Chondrocyte (in vitro differentiated cells): ENCODE measurements at regions not wholly inside any gene's neighbourhood (a gene's known extent, or its start where the extent isn't known, plus 50 kb on each side); places are given as distances from the start of the nearest gene placed in this dataset.

Experiments
- DNase-seq: peaks from one replicate; pipeline ENCODE4 v3.0.0; 2021; ENCODE audit warnings: mixed read lengths, low spot score
- H3K27ac Mint-ChIP-seq: one replicate; pipeline ENCODE4 v1.8.0; 2021; ENCODE audit warnings: mild to moderate bottlenecking, moderate library complexity, mixed read lengths; ENCODE audit not compliant: unreplicated experiment
- H3K27me3 Mint-ChIP-seq: 2 replicates; pipeline ENCODE4 v1.8.0; 2021; ENCODE audit warnings: low read depth, mixed read lengths
- H3K36me3 Mint-ChIP-seq: 2 replicates; pipeline ENCODE4 v1.8.0; 2021; ENCODE audit warnings: low read depth, mixed read lengths
- H3K4me1 Mint-ChIP-seq: 2 replicates; pipeline ENCODE4 v1.8.0; 2021; ENCODE audit warnings: low read depth, mild to moderate bottlenecking, mixed read lengths
- H3K4me3 Mint-ChIP-seq: one replicate; pipeline ENCODE4 v1.8.0; 2021; ENCODE audit warnings: mild to moderate bottlenecking, moderate library complexity, mixed read lengths; ENCODE audit not compliant: unreplicated experiment
- H3K9me3 Mint-ChIP-seq: 2 replicates; pipeline ENCODE4 v1.8.0; 2021; ENCODE audit warnings: low read depth, mixed read lengths
- CTCF ChIP-seq: fragments of 200-600 bp; sonication (generic); IDR thresholded peaks from 2 replicates; pipeline ENCODE4 v1.5.0; 2021; ENCODE audit warnings: antibody characterized with exemption, mild to moderate bottlenecking, moderate library complexity

- Mint-ChIP-seq H3K9me3 (peaks cover 4% of the 10 kb centered on the region), H3K27me3 (no peaks in the 10 kb centered on the region), H3K27ac (no peak overlapping the region), H3K4me1 (peaks cover 5% of the 10 kb centered on the region), H3K36me3 (no peaks in the 10 kb centered on the region), H3K4me3 (no peak overlapping the region)
- no peak for TF ChIP-seq CTCF
- no peak for DNase-seq
Measured at GRCh38 chr7:84790882-84791281, 396.0 kb downstream of the SEMA3D start.

- no peaks in the 10 kb centered on the region for H3K36me3 Mint-ChIP-seq
- H3K9me3 Mint-ChIP-seq = no peaks in the 10 kb centered on the region
- no peaks in the 10 kb centered on the region for H3K27me3 Mint-ChIP-seq
- H3K27ac Mint-ChIP-seq = no peak overlapping the region
- H3K4me3 Mint-ChIP-seq = no peak overlapping the region
- no peak for TF ChIP-seq CTCF
- peaks cover 12% of the 10 kb centered on the region for H3K4me1 Mint-ChIP-seq
- DNase-seq = no peak
Measured at GRCh38 chr7:84786073-84786472, 400.8 kb downstream of the SEMA3D start.

- Mint-ChIP-seq H3K27ac (no peak overlapping the region), H3K4me1 (peaks cover 6% of the 10 kb centered on the region), H3K9me3 (no peaks in the 10 kb centered on the region), H3K4me3 (no peak overlapping the region), H3K36me3 (no peaks in the 10 kb centered on the region), H3K27me3 (no peaks in the 10 kb centered on the region)
- no peak for TF ChIP-seq CTCF
- no peak for DNase-seq
Measured at GRCh38 chr7:84784450-84784849, 402.4 kb downstream of the SEMA3D start.

- H3K27me3 Mint-ChIP-seq = no peaks in the 10 kb centered on the region
- H3K36me3 Mint-ChIP-seq = no peaks in the 10 kb centered on the region
- no peak for TF ChIP-seq CTCF
- DNase-seq = no peak
- no peaks in the 10 kb centered on the region for H3K9me3 Mint-ChIP-seq
- H3K4me1 Mint-ChIP-seq = peaks cover 6% of the 10 kb centered on the region
- H3K27ac Mint-ChIP-seq = no peak overlapping the region
- no peak overlapping the region for H3K4me3 Mint-ChIP-seq
Measured at GRCh38 chr7:84783141-84783778, 403.6 kb downstream of the SEMA3D start.

DNA sequence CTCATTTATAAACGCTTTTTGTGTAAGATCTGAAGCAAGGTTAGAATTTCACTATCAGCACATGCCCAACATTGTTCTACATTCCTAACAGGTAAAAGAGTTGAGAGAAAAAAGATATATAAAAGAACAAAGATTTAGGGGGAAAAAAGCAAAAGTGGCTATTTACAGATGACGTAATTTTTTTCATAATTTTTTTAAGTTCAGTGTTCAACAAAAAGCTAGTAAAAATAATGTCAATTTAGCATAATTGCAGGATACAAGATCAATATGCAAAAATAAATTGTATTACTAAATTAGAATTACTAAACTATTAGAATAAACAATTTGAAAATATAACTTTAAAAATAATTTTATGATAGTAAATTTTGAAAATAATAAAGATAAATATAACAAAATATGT lies 405.0 kb downstream of the SEMA3D start:
- Mint-ChIP-seq H3K36me3 (no peaks in the 10 kb centered on the region), H3K4me3 (no peak overlapping the region), H3K9me3 (peaks cover 7% of the 10 kb centered on the region), H3K27me3 (no peaks in the 10 kb centered on the region), H3K4me1 (peaks cover 6% of the 10 kb centered on the region), H3K27ac (no peak overlapping the region)
- no peak for DNase-seq
- TF ChIP-seq CTCF = no peak
